ENCODE measurements at regions not wholly inside any gene's neighbourhood (a gene's known extent, or its start where the extent isn't known, plus 50 kb on each side); places are given as distances from the start of the nearest gene placed in this dataset.
A peak's percentile ranks its signal among the peaks of the same experiment; 100 is the strongest.

DNA sequence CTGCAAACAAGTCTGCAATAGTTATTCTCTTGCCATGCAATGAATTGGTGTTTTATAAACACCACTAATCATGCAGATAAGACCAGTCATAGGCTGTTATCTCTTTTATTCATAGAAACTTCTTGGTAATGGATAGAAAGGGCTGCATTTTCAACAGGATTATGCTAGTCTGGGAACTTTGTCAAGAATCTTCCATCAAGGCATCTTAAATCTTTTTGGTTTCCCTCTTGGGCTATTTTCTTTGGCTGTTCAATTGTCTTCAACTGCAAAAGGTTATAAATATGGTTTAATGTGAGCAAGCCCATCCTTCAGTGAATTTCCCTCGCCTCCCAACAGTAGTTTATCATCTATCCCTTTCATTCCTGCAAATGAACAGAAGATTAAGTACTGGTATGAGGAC is 59.0 kb upstream of the MINAR1 start:
- no peak for DNase-seq

DNA sequence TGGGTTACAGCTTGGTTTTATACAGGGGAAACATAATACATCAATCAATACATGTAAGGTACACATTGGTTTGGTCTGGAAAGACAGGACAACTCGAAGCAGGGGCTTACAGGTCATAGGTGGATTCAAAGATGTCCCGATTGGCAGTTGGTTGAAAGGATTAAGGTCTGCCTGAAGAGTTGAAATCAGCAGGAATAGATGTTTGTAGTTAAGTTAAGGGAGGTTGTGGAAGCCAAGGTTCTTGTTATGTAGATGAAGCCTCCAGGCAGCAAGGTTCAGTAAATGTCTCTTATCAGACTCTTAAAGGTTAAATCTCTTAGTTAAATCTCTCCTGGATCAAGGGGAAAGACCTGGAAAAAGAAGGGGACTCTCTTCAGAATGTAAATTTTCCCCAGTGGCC is 58.4 kb upstream of the MINAR1 start:
- no peak for DNase-seq

DNA sequence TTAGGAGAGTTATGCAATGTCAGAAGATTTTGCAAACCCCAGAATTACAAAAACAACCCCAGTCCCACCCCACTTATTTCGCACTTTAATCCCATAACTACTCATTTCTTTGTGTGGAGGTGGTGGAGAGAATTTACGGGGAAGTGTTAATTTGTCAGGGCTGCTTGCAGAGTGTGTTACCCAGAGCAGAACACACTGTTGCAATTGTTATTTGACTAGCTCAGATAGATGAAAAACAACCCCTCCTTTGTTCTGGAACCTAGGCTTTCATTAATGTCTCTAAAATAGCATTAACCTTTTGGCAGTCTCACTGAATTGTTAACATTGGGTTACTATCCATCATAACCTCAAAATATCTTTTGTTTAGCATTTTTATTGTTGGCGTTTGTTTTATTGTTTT is 55.8 kb upstream of the MINAR1 start:
- no peak for DNase-seq

DNA sequence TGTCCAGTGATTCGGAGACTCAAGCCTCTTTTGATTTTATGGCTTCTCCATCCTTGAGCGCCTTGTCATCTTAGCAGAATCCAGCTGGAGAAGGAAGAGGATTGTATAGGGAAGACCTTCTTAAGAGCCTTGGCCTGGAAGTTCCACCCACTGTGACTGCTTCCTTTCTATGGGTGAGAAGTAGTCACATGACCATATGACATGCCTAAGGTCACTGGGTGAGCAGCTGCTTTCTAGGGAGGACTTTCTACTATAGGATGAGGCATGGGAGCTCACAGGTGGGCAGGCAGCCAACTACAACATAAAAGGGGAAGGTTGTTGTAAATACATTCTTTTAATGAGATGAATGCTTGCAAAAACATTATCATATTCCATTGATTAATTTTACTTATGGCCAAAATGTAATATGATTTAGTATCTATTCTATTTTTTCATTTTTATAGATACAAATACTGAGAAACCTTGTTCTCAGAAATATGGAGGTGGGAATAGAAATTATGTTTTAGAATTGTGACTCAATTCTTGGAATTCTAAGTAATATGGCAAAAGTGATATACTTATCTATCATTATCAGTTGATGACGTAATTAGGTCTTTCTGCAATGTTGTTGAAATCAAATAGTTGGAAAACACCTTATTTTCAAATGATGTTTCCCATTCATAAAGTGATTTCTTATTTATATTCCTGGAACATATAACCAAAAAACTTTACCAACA is 53.6 kb upstream of the MINAR1 start:
- no peak for DNase-seq

GRCh38 chr15:79380755-79381497 is 51.2 kb upstream of the MINAR1 start:
- DNase-seq = peak; percentile 65 to 70

- DNase-seq = no peak
These were observed 50.5 kb upstream of the MINAR1 start for GRCh38 chr15:79381593-79381992.
